ENCODE measurements at regions not wholly inside any gene's neighbourhood (a gene's known extent, or its start where the extent isn't known, plus 50 kb on each side); places are given as distances from the start of the nearest gene placed in this dataset.

DNA sequence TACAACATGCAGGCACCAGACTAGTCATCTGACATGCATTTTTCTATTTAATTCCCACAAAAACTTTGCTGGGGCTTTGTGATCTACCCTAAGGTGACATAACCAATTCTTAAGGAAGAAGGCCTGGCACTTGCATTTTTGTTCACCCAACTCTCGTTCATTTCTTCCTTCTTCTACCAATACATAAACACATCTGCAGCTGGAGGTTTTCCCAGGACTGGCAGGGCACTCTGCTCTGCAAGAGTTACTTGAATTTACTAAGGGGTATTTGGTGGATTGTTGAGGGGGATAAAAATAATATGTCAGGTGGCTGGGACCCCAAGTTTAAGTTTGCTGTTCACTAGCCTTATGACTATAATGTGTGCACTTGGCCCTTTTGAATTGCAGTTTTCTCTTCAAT, 111.4 kb upstream of the TRIB2 start:
- TF ChIP-seq ZNF274 (IDR thresholded peaks at IDR 0.05; ENCODE audit: low read depth, low read length) (no peak), YY1 (IDR thresholded peaks at IDR 0.05; ENCODE audit: insufficient read depth, insufficient read length) (no peak), SUZ12 (IDR thresholded peaks at IDR 0.05; ENCODE audit: extremely low read depth, insufficient read depth, insufficient read length) (no peak)
